Epithelial cell of esophagus (primary cell): ENCODE measurements at regions not wholly inside any gene's neighbourhood (a gene's known extent, or its start where the extent isn't known, plus 50 kb on each side); places are given as distances from the start of the nearest gene placed in this dataset.

ENCODE experiments used
- DNase-seq: peaks from one replicate; pipeline ENCODE4 v3.0.0; 2010; ENCODE audit warnings: low read depth
- H3K4me3 ChIP-seq: 2 replicates; pipeline ENCODE4 v1.5.1; 2011; ENCODE audit warnings: mild to moderate bottlenecking, low read length, control low read depth
- CTCF ChIP-seq: IDR thresholded peaks from 2 replicates; pipeline ENCODE4 v1.5.1; 2011; ENCODE audit warnings: low read depth, mild to moderate bottlenecking, low read length, control low read depth, inconsistent platforms; ENCODE audit not compliant: insufficient read depth; ENCODE audit errors: missing control alignments

GRCh38 chr5:18805376-18805775 lies 1171.1 kb downstream of the TAF11L14 start:
- DNase-seq: no peak
- no peak for TF ChIP-seq CTCF
- no peak overlapping the region for H3K4me3 ChIP-seq

GRCh38 chr5:18807256-18808149 lies 1173.2 kb downstream of the TAF11L14 start:
- DNase-seq: peak; percentile 9
- TF ChIP-seq CTCF: no peak
- H3K4me3 ChIP-seq: no peak overlapping the region

GRCh38 chr5:18811661-18812060 lies 1176.3 kb downstream of the CDH18 start:
- DNase-seq: no peak
- no peak overlapping the region for H3K4me3 ChIP-seq
- TF ChIP-seq CTCF: no peak

- H3K4me3 ChIP-seq: no peak overlapping the region
- DNase-seq: no peak
- TF ChIP-seq CTCF: no peak
Measured at GRCh38 chr5:18828351-18828750, 1159.6 kb downstream of the CDH18 start.

- no peak for TF ChIP-seq CTCF
- no peak for DNase-seq
Measured at GRCh38 chr5:18829539-18829938, 1158.5 kb downstream of the CDH18 start.

GRCh38 chr5:18850216-18850615 lies 1137.8 kb downstream of the CDH18 start:
- no peak for TF ChIP-seq CTCF
- no peak overlapping the region for H3K4me3 ChIP-seq
- no peak for DNase-seq

More at GRCh38 chr5:18829539-18829938, 1158.5 kb downstream of the CDH18 start:
- H3K4me3 ChIP-seq: no peak overlapping the region

- no peak overlapping the region for H3K4me3 ChIP-seq
- TF ChIP-seq CTCF: no peak
- DNase-seq: no peak
Measured at GRCh38 chr5:18872978-18873377, 1115.0 kb downstream of the CDH18 start.
